ENCODE measurements at regions not wholly inside any gene's neighbourhood (a gene's known extent, or its start where the extent isn't known, plus 50 kb on each side); places are given as distances from the start of the nearest gene placed in this dataset.

GRCh38 chr2:103734911-103735310 is 973.1 kb downstream of the TMEM182 start:
- DNase-seq (ENCODE audit: low read depth in 4 of 4, low spot score in 3 of 4) = no peak

GRCh38 chr2:103738108-103738507 is 976.3 kb downstream of the TMEM182 start:
- no peak for DNase-seq (ENCODE audit: low read depth in 4 of 4, low spot score in 3 of 4)

- DNase-seq (ENCODE audit: low read depth in 4 of 4, low spot score in 3 of 4) = no peak
Measured at GRCh38 chr2:103738606-103739005, 976.8 kb downstream of the TMEM182 start.

GRCh38 chr2:103739186-103739585 is 977.4 kb downstream of the TMEM182 start:
- no peak for DNase-seq (ENCODE audit: low read depth in 4 of 4, low spot score in 3 of 4)

- no peak for DNase-seq (ENCODE audit: low read depth in 4 of 4, low spot score in 3 of 4)
Measured at GRCh38 chr2:103739921-103740320, 978.1 kb downstream of the TMEM182 start.

- DNase-seq (ENCODE audit: low read depth in 4 of 4, low spot score in 3 of 4) = no peak
Measured at GRCh38 chr2:103740631-103741030, 978.8 kb downstream of the TMEM182 start.

GRCh38 chr2:103743195-103743594 is 981.4 kb downstream of the TMEM182 start:
- DNase-seq (ENCODE audit: low read depth in 4 of 4, low spot score in 3 of 4) = no peak

GRCh38 chr2:103754530-103754929 is 992.7 kb downstream of the TMEM182 start:
- DNase-seq (ENCODE audit: low read depth in 4 of 4, low spot score in 3 of 4) = no peak

- DNase-seq (ENCODE audit: low read depth in 4 of 4, low spot score in 3 of 4) = no peak
Measured at GRCh38 chr2:103773884-103774283, 1012.1 kb downstream of the TMEM182 start.

GRCh38 chr2:103780088-103780702 is 1018.4 kb downstream of the TMEM182 start:
- no peak for DNase-seq (ENCODE audit: low read depth in 4 of 4, low spot score in 3 of 4)

GRCh38 chr2:103781313-103781712 is 1019.5 kb downstream of the TMEM182 start:
- no peak for DNase-seq (ENCODE audit: low read depth in 4 of 4, low spot score in 3 of 4)

- DNase-seq (ENCODE audit: low read depth in 4 of 4, low spot score in 3 of 4) = no peak
Measured at GRCh38 chr2:103784261-103784660, 1022.4 kb downstream of the TMEM182 start.

- DNase-seq (ENCODE audit: low read depth in 4 of 4, low spot score in 3 of 4) = no peak
Measured at GRCh38 chr2:103785432-103785831, 1023.6 kb downstream of the TMEM182 start.

- no peak for DNase-seq (ENCODE audit: low read depth in 4 of 4, low spot score in 3 of 4)
Measured at GRCh38 chr2:103785956-103786355, 1024.1 kb downstream of the TMEM182 start.

GRCh38 chr2:103788389-103788788 is 1026.6 kb downstream of the TMEM182 start:
- no peak for DNase-seq (ENCODE audit: low read depth in 4 of 4, low spot score in 3 of 4)

- DNase-seq (ENCODE audit: low read depth in 4 of 4, low spot score in 3 of 4) = no peak
Measured at GRCh38 chr2:103788951-103789350, 1027.1 kb downstream of the TMEM182 start.

- DNase-seq (ENCODE audit: low read depth in 4 of 4, low spot score in 3 of 4) = peak in 1 of 4 donors; percentile 15
Measured at GRCh38 chr2:103789381-103790095, 1027.7 kb downstream of the TMEM182 start.

GRCh38 chr2:103792042-103792441 is 1030.2 kb downstream of the TMEM182 start:
- DNase-seq (ENCODE audit: low read depth in 4 of 4, low spot score in 3 of 4) = no peak

- DNase-seq (ENCODE audit: low read depth in 4 of 4, low spot score in 3 of 4) = no peak
Measured at GRCh38 chr2:103798291-103798690, 1036.5 kb downstream of the TMEM182 start.

- no peak for DNase-seq (ENCODE audit: low read depth in 4 of 4, low spot score in 3 of 4)
Measured at GRCh38 chr2:103804013-103804412, 1042.2 kb downstream of the TMEM182 start.

GRCh38 chr2:103805746-103806145 is 1043.9 kb downstream of the TMEM182 start:
- no peak for DNase-seq (ENCODE audit: low read depth in 4 of 4, low spot score in 3 of 4)

- DNase-seq (ENCODE audit: low read depth in 4 of 4, low spot score in 3 of 4) = no peak
Measured at GRCh38 chr2:103808814-103809213, 1045.1 kb upstream of the POU3F3 start.
